ENCODE measurements at regions not wholly inside any gene's neighbourhood (a gene's known extent, or its start where the extent isn't known, plus 50 kb on each side); places are given as distances from the start of the nearest gene placed in this dataset.

GRCh38 chr13:26954976-26955375 is 194.4 kb upstream of the GPR12 start:
- no peak overlapping the region for H3K4me3 ChIP-seq (ENCODE audit: low read depth, low read length)
- no peak for TF ChIP-seq CTCF (IDR thresholded peaks at IDR 0.05; ENCODE audit: borderline replicate concordance, insufficient read depth, low read depth, low read length)

GRCh38 chr13:26953291-26953690 is 192.7 kb upstream of the GPR12 start:
- H3K4me3 ChIP-seq (ENCODE audit: low read depth, low read length), result no peak overlapping the region
- TF ChIP-seq CTCF (IDR thresholded peaks at IDR 0.05; ENCODE audit: borderline replicate concordance, insufficient read depth, low read depth, low read length), result no peak

GRCh38 chr13:26952551-26953143 is 192.1 kb upstream of the GPR12 start:
- no peak for TF ChIP-seq CTCF (IDR thresholded peaks at IDR 0.05; ENCODE audit: borderline replicate concordance, insufficient read depth, low read depth, low read length)
- H3K4me3 ChIP-seq (ENCODE audit: low read depth, low read length), result no peak overlapping the region

GRCh38 chr13:26951581-26952177 is 191.1 kb upstream of the GPR12 start:
- no peak for TF ChIP-seq CTCF (IDR thresholded peaks at IDR 0.05; ENCODE audit: borderline replicate concordance, insufficient read depth, low read depth, low read length)
- H3K4me3 ChIP-seq (ENCODE audit: low read depth, low read length), result no peak overlapping the region

GRCh38 chr13:26950968-26951367 is 190.4 kb upstream of the GPR12 start:
- no peak for TF ChIP-seq CTCF (IDR thresholded peaks at IDR 0.05; ENCODE audit: borderline replicate concordance, insufficient read depth, low read depth, low read length)
- no peak overlapping the region for H3K4me3 ChIP-seq (ENCODE audit: low read depth, low read length)

- no peak for TF ChIP-seq CTCF (IDR thresholded peaks at IDR 0.05; ENCODE audit: borderline replicate concordance, insufficient read depth, low read depth, low read length)
- H3K4me3 ChIP-seq (ENCODE audit: low read depth, low read length), result no peak overlapping the region
Observed at GRCh38 chr13:26950546-26950945, 190.0 kb upstream of the GPR12 start.
